Parathyroid adenoma (tissue), 2 donors: ENCODE measurements at regions not wholly inside any gene's neighbourhood (a gene's known extent, or its start where the extent isn't known, plus 50 kb on each side); places are given as distances from the start of the nearest gene placed in this dataset.

Source experiments
- H2AFZ ChIP-seq: fragments of 300-600 bp; sonication (generic); one replicate; pipeline ENCODE4 v1.7.0; 2017; ENCODE audit warnings: antibody characterized with exemption, mild to moderate bottlenecking
- H3K27ac ChIP-seq: fragments of 300-600 bp; sonication (generic); one replicate; pipeline ENCODE4 v1.7.0; 2017
- H3K27me3 ChIP-seq: fragments of 300-600 bp; sonication (generic); one replicate; pipeline ENCODE4 v1.7.0; 2017; ENCODE audit warnings: low read length; ENCODE audit not compliant: control insufficient read depth, insufficient read depth
- H3K36me3 ChIP-seq: fragments of 300-600 bp; sonication (generic); one replicate; pipeline ENCODE4 v1.7.0; 2017; ENCODE audit warnings: low read length; ENCODE audit not compliant: control insufficient read depth, insufficient read depth
- H3K4me1 ChIP-seq: fragments of 300-600 bp; sonication (generic); one replicate; pipeline ENCODE4 v1.7.0; 2017; ENCODE audit warnings: control low read depth
- H3K4me2 ChIP-seq: fragments of 300-600 bp; sonication (generic); one replicate; pipeline ENCODE4 v1.7.0; 2017; ENCODE audit warnings: low read length
- H3K4me3 ChIP-seq: fragments of 300-600 bp; sonication (generic); one replicate; pipeline ENCODE4 v1.7.0; 2017; ENCODE audit warnings: low read depth, low read length
- H3K79me2 ChIP-seq: fragments of 300-600 bp; sonication (generic); one replicate; pipeline ENCODE4 v1.7.0; 2017; ENCODE audit warnings: control low read depth
- H3K9ac ChIP-seq: fragments of 300-600 bp; sonication (generic); one replicate; pipeline ENCODE4 v1.7.0; 2017; ENCODE audit warnings: mild to moderate bottlenecking
- H3K9me3 ChIP-seq: fragments of 300-600 bp; sonication (generic); one replicate; pipeline ENCODE4 v1.7.0; 2017; ENCODE audit warnings: low read length; ENCODE audit not compliant: control insufficient read depth
- TF ChIP-seq, protein P1 (sequence below): fragments of 300-600 bp; sonication (generic); IDR thresholded peaks from one replicate; pipeline ENCODE4 v1.7.0; 2017; ENCODE audit warnings: antibody characterized with exemption, mild to moderate bottlenecking
- donor health status: primary hyperparathyroidism.

- Histone ChIP-seq H3K4me2 (no peak overlapping the region), H3K36me3 (no peaks in the 10 kb centered on the region), H2AFZ (no peak overlapping the region), H3K9ac (no peak overlapping the region), H3K9me3 (no peaks in the 10 kb centered on the region), H3K4me1 (no peaks in the 10 kb centered on the region), H3K27ac (no peak overlapping the region), H3K27me3 (no peaks in the 10 kb centered on the region), H3K4me3 (no peak overlapping the region), H3K79me2 (no peaks in the 10 kb centered on the region)
- TF ChIP-seq, protein P1, sequence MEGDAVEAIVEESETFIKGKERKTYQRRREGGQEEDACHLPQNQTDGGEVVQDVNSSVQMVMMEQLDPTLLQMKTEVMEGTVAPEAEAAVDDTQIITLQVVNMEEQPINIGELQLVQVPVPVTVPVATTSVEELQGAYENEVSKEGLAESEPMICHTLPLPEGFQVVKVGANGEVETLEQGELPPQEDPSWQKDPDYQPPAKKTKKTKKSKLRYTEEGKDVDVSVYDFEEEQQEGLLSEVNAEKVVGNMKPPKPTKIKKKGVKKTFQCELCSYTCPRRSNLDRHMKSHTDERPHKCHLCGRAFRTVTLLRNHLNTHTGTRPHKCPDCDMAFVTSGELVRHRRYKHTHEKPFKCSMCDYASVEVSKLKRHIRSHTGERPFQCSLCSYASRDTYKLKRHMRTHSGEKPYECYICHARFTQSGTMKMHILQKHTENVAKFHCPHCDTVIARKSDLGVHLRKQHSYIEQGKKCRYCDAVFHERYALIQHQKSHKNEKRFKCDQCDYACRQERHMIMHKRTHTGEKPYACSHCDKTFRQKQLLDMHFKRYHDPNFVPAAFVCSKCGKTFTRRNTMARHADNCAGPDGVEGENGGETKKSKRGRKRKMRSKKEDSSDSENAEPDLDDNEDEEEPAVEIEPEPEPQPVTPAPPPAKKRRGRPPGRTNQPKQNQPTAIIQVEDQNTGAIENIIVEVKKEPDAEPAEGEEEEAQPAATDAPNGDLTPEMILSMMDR = no peak
These were observed 898.3 kb downstream of the BRD1 start for GRCh38 chr22:48929276-48929790.

- no peak overlapping the region for H3K9ac ChIP-seq
- H3K36me3 ChIP-seq = no peaks in the 10 kb centered on the region
- no peak overlapping the region for H3K4me3 ChIP-seq
- no peaks in the 10 kb centered on the region for H3K79me2 ChIP-seq
- no peaks in the 10 kb centered on the region for H3K4me1 ChIP-seq
- H3K27ac ChIP-seq = no peak overlapping the region
- no peak overlapping the region for H3K4me2 ChIP-seq
- no peaks in the 10 kb centered on the region for H3K27me3 ChIP-seq
- TF ChIP-seq, protein P1 = no peak
- H2AFZ ChIP-seq = no peak overlapping the region
- no peaks in the 10 kb centered on the region for H3K9me3 ChIP-seq
These were observed 900.1 kb downstream of the BRD1 start for GRCh38 chr22:48927591-48927990.

DNA sequence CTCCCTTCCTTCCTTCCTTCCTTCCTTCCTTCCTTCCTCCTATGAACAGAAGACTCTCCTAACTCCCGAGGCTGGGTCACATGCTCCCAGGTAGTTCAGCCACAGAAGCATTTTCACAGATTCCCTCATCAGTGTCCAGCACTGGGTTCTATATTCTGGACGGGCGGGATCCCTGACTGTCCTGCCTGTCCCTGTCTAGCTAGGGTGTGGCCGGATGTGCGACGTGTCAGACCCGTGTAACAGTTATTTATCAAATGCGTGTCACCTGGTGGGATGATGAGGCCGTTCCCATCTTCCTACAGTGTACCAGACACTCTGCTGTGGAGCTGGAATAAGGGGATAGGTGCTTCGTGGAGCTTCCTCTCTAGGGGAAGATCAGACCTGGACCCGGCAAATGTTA is 901.0 kb downstream of the BRD1 start:
- Histone ChIP-seq H3K4me3 (no peak overlapping the region), H3K9me3 (no peaks in the 10 kb centered on the region), H3K4me1 (no peaks in the 10 kb centered on the region), H3K36me3 (no peaks in the 10 kb centered on the region), H3K27me3 (no peaks in the 10 kb centered on the region), H3K4me2 (no peak overlapping the region), H3K79me2 (no peaks in the 10 kb centered on the region), H3K9ac (no peak overlapping the region), H2AFZ (no peak overlapping the region), H3K27ac (no peak overlapping the region)
- TF ChIP-seq, protein P1 = no peak

DNA sequence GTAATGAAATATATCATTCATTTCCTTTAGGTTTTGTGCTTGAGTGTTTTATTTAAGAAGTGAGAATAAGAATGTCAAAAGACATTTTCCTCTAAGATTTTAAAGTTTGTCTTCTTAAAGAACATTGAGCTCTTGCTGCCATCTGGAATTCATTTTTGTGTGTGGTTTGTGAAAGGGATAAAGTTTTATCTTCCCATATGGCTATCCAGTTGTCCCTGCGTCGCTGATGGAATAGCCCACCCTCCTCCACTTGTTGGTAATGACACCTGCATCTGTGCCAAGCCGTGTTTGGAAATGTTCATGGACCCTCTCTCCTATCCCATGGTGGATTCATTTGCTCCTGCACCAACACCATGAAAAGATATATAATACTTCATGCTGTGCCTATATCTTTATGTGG is 901.5 kb downstream of the BRD1 start:
- Histone ChIP-seq H3K4me2 (no peak overlapping the region), H3K9ac (no peak overlapping the region), H3K79me2 (no peaks in the 10 kb centered on the region), H3K27ac (no peak overlapping the region), H3K36me3 (no peaks in the 10 kb centered on the region), H2AFZ (no peak overlapping the region), H3K9me3 (no peaks in the 10 kb centered on the region), H3K4me3 (no peak overlapping the region), H3K27me3 (no peaks in the 10 kb centered on the region), H3K4me1 (no peaks in the 10 kb centered on the region)
- TF ChIP-seq, protein P1 = no peak

GRCh38 chr22:48925450-48925849 is 902.2 kb downstream of the BRD1 start:
- H3K4me1 ChIP-seq = no peaks in the 10 kb centered on the region
- no peaks in the 10 kb centered on the region for H3K36me3 ChIP-seq
- TF ChIP-seq, protein P1 = no peak
- no peaks in the 10 kb centered on the region for H3K27me3 ChIP-seq
- H3K4me2 ChIP-seq = no peak overlapping the region
- no peaks in the 10 kb centered on the region for H3K79me2 ChIP-seq
- no peak overlapping the region for H2AFZ ChIP-seq
- H3K9ac ChIP-seq = no peak overlapping the region
- H3K27ac ChIP-seq = no peak overlapping the region
- no peak overlapping the region for H3K4me3 ChIP-seq
- no peaks in the 10 kb centered on the region for H3K9me3 ChIP-seq
